Fibroblast of peridontal ligament (primary cell): ENCODE measurements at regions not wholly inside any gene's neighbourhood (a gene's known extent, or its start where the extent isn't known, plus 50 kb on each side); places are given as distances from the start of the nearest gene placed in this dataset.
"Not testable (repeated sequence)": the region's sequence is repeated elsewhere in the genome, so short reads cannot be mapped to it uniquely, and the experiment has no call there.

Source experiments
- DNase-seq: peaks from one replicate; pipeline ENCODE4 v3.0.0-alpha.2; 2010; ENCODE audit errors: extremely low read depth

DNA sequence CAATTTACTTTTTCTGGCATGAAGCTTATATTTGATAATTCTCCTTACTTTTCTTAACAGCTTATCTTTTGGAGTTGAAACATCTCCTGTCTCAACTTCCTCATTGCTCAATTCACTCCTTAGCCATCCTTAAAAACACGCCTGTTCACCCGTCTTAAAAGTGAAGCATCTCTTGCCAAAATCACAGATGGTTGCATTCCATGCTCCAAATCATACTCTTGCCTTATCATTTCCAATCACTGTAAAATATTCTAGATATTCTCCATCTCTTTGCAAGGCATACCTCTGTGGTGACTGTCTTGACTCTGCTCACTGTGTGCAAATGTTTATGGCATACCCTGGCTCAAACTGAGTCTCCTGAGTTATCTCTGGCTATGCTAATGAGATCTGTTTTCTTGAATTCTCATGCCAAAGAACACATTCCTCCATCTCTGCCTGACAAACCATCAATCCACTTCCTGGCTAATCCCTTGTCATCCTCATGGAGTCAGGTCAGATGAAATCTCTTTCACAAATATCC, 1393.3 kb downstream of the CDY2B start:
- peak; percentile 24 for DNase-seq

DNA sequence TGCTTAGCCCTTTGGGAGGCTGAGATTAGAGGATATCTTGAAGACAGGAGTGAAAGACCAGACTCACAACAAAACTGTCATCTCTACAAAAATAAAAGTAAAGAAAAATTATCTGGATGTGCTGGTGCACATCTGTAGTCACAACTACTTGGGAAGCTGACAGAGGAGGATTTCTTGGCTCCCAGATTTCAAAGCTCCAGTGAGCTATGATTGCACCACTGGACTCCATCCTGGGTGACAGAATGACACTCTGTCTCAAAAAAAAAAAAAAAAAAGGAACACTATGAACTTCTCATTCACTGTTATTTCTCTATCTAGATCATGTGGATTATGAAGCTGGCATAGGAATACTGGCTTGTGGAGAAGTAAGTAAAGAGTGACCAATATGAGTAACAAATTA, 1400.0 kb downstream of the CDY2B start:
- DNase-seq = no peak

GRCh38 chrY:16474053-16474452, 1406.0 kb downstream of the CDY2B start:
- DNase-seq = peak; percentile 28

DNA sequence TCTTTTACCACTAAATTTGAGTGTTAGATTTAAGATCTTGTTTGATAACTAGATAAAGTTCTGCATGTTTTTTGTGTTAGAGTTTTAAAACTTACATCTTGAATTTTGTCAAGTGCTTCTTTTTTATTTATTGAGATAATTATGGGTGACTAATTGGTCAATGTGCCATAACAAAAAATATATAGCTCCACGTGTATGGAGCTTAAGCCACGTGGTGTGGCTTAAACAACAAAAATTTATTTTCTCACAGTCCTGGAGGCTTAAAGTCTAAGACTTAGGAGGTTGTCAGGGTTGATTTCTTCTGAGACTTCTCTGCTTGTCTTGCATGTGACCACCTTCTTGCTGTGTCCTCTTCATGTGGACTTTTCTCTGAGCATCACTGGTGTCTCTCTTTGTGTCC, 1425.2 kb downstream of the CDY2B start:
- DNase-seq = no peak

DNA sequence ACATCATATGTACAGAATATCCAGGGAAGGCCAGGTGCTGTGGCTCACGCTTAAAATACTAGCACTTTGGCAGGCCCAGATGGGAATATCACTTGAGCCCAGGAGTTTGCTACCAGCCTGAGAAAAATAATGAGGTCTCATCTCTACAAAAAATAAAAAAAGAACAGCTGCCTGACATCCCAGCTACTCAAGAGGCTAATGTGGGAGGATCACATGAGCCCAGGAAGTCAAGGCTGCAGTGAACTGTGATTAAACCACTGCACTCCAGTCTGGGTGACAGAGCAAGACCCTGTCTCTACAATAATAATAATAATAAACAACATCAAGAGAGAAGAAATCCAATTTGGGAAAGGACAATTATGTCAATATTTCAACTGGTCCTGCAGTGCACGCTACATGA, 1433.9 kb downstream of the CDY2B start:
- no peak for DNase-seq

GRCh38 chrY:16409206-16409923, 1470.7 kb downstream of the CDY2B start:
- not testable (repeated sequence) for DNase-seq

DNA sequence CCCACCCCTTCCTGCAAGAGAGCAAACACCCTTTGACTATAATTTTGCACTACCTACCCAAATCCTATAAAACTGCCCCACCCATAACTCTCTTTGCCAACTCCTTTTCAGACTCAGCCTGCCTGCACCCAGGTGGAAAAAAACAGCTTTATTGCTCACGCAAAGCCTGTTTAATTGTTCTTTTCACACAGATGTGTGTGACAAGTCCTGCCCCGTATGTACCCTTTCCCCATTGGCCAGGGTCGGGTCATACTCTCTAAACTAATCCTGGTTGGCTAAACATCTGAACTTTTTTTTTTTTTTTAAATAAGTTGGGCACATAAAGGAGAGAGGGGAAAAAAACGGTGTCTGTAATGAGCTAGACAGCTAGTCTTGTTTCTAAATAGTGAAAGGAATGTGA, 1500.6 kb downstream of the CDY2B start:
- not testable (repeated sequence) for DNase-seq

DNA sequence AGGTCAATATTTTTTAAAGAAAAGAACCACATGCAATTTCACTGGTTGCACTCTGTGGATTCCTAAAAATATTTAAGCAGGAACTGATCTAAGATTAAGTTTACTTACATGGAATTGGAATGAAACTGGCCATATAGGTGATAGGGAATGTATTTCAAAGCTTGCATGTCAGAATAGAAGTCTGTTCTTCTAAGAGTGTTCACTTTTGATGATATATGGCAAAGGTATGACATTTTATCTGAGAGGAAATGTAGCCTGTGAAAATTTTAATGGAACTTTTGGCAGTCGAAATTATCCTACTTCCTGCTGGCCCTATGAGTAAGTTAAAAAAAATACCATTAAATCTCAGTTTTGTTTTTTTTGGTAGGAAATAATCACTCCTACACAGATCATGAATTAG, 1538.4 kb downstream of the CDY2B start:
- not testable (repeated sequence) for DNase-seq

DNA sequence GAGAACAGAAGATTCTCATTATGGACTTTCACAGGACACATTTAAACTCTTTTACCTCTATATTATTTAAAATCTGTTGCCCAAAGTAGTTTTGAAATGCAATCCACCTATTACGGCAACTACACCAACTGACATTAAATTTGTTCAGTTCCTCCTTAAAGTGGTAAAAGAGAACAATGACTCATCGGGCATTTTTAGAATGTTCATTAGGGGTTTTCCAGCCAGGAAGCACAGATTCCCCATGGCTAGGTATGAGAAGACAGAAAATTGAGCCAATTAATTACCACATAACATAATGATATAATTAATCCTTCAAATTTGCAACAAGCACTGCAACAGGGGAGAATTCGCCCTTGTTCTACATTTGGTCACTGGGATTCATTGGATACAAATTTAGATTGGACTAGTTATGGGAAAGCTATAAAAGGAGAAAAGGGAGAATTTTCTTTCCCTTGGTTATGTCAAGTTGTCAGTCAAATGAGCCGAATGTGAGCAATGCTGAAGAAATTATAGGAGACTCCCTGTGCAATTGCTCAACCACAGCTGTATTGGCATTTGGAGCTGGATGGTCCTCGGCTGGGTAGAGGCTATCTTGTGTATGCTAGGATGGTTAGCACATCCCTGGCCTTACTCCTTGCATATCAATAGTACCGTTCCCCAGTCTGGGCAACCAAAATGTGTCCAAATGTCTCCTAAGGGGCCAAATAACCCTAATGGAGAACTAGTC, 1549.8 kb downstream of the CDY2B start:
- not testable (repeated sequence) for DNase-seq

DNA sequence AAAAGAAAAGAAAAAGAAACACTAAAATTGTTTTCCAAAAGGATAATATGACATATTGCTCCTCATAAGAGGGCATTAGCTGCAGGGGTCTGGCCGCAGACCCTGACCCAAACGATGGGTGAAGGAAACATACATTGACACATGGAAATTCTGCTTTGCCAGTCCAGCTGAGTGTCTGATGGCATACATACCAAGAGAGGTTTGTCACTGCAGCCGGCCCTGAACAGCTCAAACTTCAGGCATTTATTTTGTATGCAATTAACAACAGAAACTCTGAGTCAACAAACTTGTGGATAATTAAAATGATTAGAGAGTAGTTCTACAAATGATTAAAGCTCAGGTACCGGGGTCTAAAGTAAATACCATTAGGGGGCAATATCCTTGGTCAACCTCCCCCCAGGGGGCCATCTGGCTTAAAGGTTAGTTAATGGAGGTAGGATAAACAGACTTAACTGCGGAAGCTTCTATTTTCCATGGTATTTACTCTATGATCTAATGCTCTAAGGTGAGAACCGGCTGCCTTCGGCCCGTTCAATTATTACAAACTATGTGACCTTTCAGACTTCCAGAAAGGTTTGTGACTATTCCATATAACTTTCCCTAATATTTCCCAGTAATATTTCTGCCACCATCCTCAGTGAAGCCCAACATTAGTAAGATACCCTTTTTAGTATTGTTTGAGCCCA, 1550.7 kb downstream of the CDY2B start:
- not testable (repeated sequence) for DNase-seq
